Left kidney (tissue), 1 donor: ENCODE measurements at regions not wholly inside any gene's neighbourhood (a gene's known extent, or its start where the extent isn't known, plus 50 kb on each side); places are given as distances from the start of the nearest gene placed in this dataset.

Experiments
- DNase-seq: peaks from one replicate; pipeline ENCODE4 v3.0.0-alpha.2; 2013

DNA sequence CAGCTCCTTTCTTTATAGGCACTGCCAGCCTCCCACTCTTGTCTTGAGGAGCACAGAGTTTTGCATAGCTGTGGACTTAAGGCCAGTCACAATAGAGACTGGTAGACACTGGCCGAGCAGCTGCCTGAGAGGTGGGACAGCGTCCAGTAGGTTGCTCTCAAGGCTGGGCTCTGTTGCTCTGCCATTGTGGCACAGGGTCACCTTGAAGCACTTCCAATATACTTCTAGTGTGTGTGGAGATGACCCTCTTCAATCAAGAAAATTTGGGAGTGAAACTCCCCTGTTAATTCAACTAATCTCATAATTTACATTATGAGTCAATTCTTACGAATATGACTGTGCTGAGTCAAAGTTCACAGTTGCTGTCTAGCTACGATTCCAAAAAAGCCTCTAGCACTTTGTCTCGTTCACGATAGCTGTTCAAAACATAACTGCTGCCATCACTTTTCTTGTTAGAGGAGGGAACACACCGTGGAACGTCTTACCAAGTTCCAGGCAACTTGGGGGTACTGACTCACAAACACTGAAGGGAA lies 636.2 kb downstream of the EPHA4 start:
- no peak for DNase-seq

- no peak for DNase-seq
Measured at GRCh38 chr2:220936641-220937197, 635.4 kb downstream of the EPHA4 start.

- DNase-seq: no peak
Measured at GRCh38 chr2:220937245-220937644, 634.9 kb downstream of the EPHA4 start.

- DNase-seq: no peak
Measured at GRCh38 chr2:220940646-220941045, 631.5 kb downstream of the EPHA4 start.

GRCh38 chr2:220941683-220942082 lies 630.4 kb downstream of the EPHA4 start:
- DNase-seq: no peak

DNA sequence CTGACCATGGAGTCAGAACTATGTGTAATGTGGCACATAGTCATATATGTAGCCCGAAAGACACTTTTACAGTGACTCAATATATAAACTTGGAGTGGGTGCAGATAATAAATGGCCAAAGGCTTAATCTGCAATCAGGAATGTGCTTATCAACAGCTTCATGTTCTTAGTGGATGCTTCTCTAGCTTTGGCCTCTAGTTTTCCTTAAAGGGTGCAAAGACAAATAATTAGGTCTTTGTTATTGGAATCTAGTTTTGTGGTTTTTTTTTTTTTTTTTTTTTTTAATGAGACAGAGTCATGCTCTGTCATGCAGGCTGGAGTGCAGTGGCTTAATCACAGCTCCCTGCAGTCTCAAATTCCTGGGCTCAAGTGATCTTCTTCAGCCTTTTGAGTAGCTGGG lies 625.6 kb downstream of the EPHA4 start:
- DNase-seq: no peak

GRCh38 chr2:220948579-220948978 lies 623.5 kb downstream of the EPHA4 start:
- DNase-seq: no peak

DNA sequence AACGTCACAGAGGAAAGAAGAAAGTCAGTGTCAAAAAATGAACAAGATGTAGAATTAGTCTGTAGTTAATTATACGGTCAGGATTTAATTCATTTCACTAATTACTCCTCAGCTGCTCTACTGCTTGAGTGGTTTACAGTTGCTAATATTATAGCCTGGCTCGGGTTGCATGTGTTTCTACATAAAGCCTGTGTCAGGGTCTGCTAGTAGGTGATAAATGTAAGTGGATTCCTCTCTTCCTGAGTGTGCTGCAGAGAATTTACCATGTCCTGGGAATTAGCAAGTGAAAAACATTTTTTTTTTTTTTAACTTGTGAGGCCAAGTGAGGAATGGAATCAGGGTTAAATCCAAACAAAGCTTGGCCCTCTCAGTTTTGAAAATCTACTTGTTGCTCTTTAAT lies 622.6 kb downstream of the EPHA4 start:
- peak; percentile 27 for DNase-seq

DNA sequence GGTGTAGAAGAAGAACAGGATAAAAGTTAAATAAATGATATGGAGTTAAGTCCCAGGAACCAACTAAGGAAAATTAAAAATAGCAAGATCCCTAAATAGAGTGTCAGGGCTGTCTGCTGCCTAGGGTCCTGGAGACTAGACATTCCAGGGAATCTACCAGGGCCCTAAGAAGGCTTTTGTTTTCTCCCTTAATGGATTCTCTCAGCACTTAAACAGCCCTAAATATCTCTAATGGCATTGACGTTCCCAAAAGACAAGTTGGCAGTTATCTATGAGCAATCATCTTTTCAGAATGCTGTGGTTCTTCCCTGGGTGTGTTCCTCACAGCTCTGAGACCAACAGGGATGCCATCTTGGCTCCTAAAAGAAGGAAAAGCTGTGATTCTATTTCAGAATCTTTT lies 616.3 kb downstream of the EPHA4 start:
- DNase-seq: no peak

DNA sequence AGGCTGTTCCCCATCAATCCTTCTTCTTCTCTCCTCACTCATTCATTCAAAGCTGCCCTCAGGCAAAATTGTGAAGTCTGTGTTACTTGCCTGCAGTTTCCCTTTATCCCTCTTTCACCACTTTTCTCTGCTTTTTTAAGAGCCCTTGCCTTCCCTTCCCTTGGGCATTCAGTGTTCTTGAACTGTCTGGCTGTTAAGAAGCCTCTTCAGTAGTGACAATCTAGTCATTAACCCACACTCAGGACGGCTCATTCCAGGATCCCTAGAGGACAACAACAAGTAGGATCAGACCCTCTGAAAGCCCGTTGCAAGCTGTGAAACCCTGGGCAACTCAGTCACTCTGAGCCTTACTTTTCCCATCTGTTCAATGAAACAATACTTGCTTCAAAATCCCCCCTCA lies 615.7 kb downstream of the EPHA4 start:
- no peak for DNase-seq

DNA sequence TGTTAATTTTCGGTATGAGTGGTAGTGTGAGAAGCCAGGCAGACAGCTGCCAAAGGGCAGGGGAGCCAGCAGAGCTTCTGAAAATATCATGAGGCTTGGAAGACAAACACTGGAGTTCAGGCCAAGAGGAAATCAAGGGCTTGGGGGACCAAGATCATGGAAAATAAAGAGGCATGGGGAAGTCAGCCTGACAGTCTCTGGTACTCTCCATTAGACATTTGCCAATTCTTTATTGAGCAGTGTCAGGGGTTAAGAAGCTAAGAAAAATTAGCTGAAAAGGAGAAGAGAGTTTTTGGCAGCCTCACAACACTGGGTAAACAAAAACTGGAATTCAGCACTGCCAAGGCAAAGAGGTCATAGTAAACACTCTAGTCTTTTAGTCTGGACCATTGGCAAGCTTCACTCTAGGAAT lies 612.7 kb downstream of the EPHA4 start:
- no peak for DNase-seq

DNA sequence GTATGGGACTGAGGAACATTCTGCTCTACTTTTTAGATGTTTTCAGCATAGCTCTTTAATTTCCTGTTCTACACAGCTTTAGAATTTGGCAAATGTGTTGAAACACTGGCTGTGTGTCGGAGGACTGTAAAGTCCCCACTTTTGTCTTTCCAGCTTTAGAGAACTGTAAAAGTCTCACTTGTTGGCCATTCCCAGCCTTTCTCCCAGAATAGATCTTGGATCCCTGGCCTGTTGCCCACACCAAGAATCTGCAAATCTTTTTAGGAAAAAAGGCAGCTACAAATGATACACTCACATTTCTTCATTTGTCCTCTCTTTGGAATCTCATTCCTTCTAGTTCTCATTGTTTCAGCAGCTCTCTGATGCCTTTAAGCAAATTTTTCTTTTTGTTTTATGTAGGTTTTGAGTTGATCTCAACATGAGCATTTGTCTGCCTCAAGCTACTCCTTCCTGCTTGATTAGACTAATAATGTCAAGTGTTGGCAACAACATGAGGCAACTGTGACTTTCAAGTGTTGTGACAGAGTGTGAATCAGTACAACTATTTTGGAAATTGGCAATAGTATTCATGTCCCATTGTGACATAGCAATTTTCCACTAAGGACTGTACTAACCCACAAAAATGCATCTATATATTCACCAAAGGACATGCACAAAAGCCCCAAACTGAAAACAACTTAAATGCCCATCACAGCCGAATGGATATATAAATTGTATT lies 610.8 kb downstream of the EPHA4 start:
- no peak for DNase-seq

DNA sequence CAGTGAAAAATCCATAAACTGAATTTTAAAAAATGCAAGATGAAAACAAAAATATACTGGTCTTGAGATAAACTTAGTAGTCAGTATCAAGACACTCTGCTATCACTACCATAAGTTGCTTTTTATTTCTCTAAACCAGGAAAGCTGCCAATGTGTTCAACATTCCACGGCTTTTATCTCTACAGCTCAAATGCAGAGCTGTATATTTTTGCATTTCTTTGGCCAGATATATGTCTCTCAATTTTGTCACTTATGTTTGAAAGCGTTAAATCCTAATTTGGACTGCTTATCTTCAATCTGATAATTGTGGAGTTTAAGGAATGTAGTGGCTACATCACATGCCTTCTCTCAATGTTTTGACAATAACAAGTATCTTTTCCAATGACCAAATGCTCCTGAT lies 609.5 kb downstream of the EPHA4 start:
- no peak for DNase-seq

DNA sequence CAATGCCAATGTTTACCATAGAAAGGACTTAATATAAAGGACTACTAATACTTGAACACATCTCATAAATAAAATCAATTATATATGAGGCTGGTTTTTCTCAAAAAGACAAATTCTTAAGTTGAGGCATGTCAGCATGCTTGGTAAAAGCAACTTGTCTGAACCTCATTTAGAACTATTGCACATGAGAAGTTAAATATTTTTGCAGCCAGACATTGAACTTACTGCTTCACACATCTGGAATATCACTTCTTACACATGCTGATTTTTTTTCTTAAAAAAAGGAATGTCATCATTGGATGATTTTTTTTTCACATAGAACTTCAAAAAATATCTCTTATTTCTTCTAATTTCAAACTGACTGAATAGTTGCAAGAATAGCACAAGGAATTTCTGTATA lies 609.0 kb downstream of the EPHA4 start:
- DNase-seq: no peak

DNA sequence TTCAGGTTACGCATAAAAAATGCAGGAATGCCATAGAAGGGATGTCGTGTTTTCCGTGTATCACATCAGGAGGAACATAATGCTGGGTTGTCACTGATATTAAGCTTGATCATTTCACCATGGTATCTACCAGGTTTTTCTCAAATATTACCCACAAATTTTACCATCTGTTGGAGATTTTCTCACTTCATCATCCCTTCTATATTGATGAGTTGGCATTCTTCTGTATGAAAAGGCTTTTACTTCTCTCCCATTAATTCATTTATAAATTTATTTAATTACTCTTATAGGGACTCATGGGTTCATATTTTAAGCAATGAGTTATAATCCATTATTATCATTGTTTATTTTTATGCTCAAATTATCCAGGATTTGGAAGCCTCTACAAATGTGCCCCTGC lies 608.2 kb downstream of the EPHA4 start:
- no peak for DNase-seq

DNA sequence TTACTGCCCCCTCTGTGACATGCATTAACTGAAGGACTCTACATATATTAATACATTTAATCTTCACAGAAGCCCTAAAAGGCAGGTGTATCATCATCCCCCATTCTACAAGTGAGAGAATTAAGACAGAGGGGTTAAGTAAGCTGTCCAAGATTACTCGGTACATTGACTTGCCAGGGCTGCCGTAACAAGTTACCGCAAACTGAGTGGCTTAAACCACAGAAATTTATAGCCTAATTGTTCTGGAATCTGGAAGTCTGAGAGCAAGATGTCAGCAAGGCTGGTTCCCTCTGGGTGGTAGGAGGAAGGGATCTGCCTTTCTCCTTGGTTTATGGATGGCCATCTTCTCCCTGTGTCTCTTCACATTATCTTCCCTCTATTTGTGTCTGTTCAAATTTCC lies 605.5 kb downstream of the EPHA4 start:
- DNase-seq: no peak

DNA sequence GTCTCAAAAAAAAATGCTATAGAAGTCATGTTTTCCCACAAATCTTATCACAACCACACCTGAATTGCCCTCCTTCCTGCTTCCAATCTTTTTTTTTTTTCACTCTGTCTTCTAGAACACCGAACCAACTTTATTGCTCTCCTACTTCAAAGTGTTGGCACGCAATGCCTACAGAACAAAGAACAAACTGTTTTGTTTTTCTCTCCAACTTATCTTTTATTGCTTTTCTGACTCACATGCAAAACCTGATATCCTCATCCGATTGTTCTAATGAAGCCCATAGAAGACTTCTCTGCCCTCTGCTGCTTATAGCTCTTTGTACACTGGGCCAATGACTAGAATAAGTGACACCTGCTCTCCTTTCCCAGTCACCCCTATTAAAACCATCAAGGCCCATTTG lies 602.8 kb downstream of the EPHA4 start:
- no peak for DNase-seq

DNA sequence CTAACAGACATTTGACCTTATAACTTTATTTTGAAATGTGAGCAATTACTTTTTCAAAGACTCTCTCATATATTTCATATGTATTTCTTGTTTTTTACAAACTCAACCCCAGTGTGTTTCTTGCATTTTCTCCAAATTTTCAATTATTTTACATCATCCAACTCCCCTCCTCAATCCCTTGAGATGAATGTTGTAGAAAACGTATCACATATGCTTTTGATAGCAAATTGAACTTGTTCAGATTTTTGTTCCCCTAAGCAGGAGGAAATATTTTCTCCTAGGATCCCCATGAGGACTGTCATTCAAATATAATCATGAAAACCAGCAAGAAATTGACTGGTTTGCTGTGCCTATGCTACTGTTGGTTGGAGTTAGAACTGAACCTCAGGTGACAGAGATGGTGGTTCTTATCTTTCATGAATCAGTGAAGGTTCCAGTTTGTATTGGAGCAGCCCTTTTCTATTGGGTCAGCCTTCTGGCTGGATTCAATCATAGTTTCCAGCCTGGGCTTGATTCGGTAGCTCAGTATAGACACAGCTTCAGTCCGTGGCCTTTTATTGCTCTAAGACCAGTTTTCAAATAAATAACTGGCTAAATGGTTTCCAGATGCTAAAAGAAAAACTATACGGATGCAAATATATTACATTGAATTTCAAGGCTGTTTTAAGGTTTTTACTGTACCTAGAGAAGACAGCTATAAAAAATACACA lies 591.0 kb downstream of the EPHA4 start:
- DNase-seq: no peak

GRCh38 chr2:220981926-220982325 lies 590.2 kb downstream of the EPHA4 start:
- no peak for DNase-seq

DNA sequence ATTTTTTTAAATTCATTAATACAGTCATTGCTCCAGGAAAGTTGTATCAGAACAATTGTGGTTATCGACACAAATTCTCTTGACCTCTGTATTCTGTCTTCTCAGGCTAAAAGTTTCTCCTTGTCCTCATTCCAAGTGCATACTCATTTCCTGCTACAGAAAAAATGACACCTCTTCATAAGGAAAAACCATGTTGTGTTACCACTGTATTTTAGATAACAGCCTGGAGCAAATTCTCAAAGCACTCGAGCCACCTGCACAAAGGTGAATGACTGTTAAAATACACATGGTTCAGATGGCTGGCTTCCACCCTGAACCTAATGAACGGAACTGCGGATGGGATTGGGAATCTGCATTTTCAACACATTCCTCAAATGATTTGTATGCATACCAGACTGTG lies 586.5 kb downstream of the EPHA4 start:
- no peak for DNase-seq

- no peak for DNase-seq
Measured at GRCh38 chr2:220987839-220988238, 584.3 kb downstream of the EPHA4 start.

GRCh38 chr2:220991972-220992371 lies 580.1 kb downstream of the EPHA4 start:
- DNase-seq: no peak

DNA sequence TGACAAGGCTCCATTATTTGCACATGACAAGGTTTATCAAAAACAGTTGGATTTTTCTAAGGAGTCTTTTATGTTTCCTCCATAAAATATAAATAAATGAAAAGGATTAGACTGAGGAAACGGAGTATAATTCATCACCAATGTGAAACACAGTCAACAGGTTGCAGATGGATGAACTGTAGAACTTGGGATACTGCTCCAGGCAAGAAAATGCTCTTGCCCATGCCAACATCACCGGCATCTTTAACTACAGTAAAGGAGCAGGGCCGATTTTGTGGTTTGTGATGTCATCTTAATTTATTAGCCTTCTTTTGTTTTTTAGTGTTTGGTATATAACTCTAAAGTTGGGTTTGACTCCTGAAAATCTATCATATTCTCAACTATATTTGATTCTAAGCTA lies 577.3 kb downstream of the EPHA4 start:
- no peak for DNase-seq

DNA sequence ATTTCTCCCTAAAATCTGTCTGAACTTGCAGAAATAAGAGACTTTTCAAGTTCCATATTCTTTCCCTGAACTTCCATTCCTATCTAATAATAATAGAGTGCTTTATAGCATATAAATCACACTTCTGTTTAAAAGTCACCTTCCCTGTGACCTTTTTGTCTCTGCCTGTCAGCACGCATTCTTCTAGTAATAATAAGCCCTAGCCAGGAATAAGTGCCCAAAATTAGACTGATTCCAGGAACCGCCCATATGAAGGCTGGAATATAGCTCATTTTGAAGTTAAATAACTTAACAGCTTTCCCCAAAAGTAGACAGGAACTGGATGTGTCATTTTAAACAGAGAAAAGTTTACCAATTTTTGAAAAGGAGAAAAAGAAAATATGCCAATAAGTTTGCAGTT lies 576.5 kb downstream of the EPHA4 start:
- no peak for DNase-seq
